WTC11 (cell line): ENCODE measurements at regions not wholly inside any gene's neighbourhood (a gene's known extent, or its start where the extent isn't known, plus 50 kb on each side); places are given as distances from the start of the nearest gene placed in this dataset.

Source experiments
- ATAC-seq: fragments of 200-7000 bp; cut with Tn5 transposase; 2 replicates; pipeline ENCODE4 v1.10.0; 2021; ENCODE audit warnings: mild to moderate bottlenecking, moderate library complexity
- CTCF ChIA-PET: fragments of 300-600 bp; sonication (Branson Sonifier 250); formaldehyde crosslinking; loops from one replicate; lab custom pipeline; 2021; ENCODE audit warnings: antibody characterized with exemption; lab: Charles Lee
- POLR2A ChIA-PET: fragments of 350-600 bp; sonication (Branson Sonifier 250); formaldehyde crosslinking; loops from one replicate; lab custom pipeline; 2021; ENCODE audit warnings: antibody characterized with exemption; lab: Charles Lee
- DNase-seq: peaks from one replicate; pipeline ENCODE4 v3.0.0; 2021; ENCODE audit warnings: low spot score
- H3K27ac Mint-ChIP-seq: 2 replicates; pipeline ENCODE4 v1.8.0; 2021; ENCODE audit warnings: mixed read lengths
- H3K27me3 Mint-ChIP-seq: 2 replicates; pipeline ENCODE4 v1.8.0; 2021; ENCODE audit warnings: low read depth, mild to moderate bottlenecking, moderate library complexity, mixed read lengths
- H3K36me3 Mint-ChIP-seq: 2 replicates; pipeline ENCODE4 v1.8.0; 2021; ENCODE audit warnings: mixed read lengths
- H3K4me1 Mint-ChIP-seq: 2 replicates; pipeline ENCODE4 v1.8.0; 2022; ENCODE audit warnings: mixed read lengths
- H3K4me3 Mint-ChIP-seq: 2 replicates; pipeline ENCODE4 v1.8.0; 2021; ENCODE audit warnings: mild to moderate bottlenecking, moderate library complexity, mixed read lengths
- H3K9me3 Mint-ChIP-seq: 2 replicates; pipeline ENCODE4 v1.8.0; 2021; ENCODE audit warnings: mixed read lengths
- ESRRA ChIP-seq: sonication (generic); formaldehyde crosslinking; IDR thresholded peaks from 2 replicates; pipeline ENCODE4 v1.8.1; 2022; ENCODE audit warnings: mild to moderate bottlenecking, missing genetic modification reagents, borderline replicate concordance
- KAT7 ChIP-seq: sonication (generic); formaldehyde crosslinking; IDR thresholded peaks from 2 replicates; pipeline ENCODE4 v1.8.1; 2023; ENCODE audit warnings: missing genetic modification reagents, mild to moderate bottlenecking, borderline replicate concordance
- MXD4 ChIP-seq: fragments of 250-450 bp; sonication (Bioruptor Pico); IDR thresholded peaks from 2 replicates; pipeline ENCODE4 v1.8.0; 2021; ENCODE audit warnings: mild to moderate bottlenecking, moderate library complexity, borderline replicate concordance
- RELA ChIP-seq: sonication (generic); formaldehyde crosslinking; IDR thresholded peaks from 2 replicates; pipeline ENCODE4 v1.8.1; 2022; ENCODE audit warnings: missing genetic modification reagents, mild to moderate bottlenecking, borderline replicate concordance
- RORB ChIP-seq: fragments of 250-450 bp; sonication (Bioruptor Pico); IDR thresholded peaks from 2 replicates; pipeline ENCODE4 v1.9.0; 2021; ENCODE audit warnings: mild to moderate bottlenecking
- TP53 ChIP-seq: sonication (generic); formaldehyde crosslinking; IDR thresholded peaks from 2 replicates; pipeline ENCODE4 v1.8.1; 2023; ENCODE audit warnings: mild to moderate bottlenecking, missing genetic modification reagents
- ZNF423 ChIP-seq: fragments of 250-450 bp; sonication (Bioruptor Pico); IDR thresholded peaks from 2 replicates; pipeline ENCODE4 v2.1.2; 2022; ENCODE audit warnings: mild to moderate bottlenecking, moderate library complexity
- TF ChIP-seq, protein P1 (sequence below): sonication (generic); formaldehyde crosslinking; IDR thresholded peaks from 2 replicates; pipeline ENCODE4 v1.8.1; 2022; ENCODE audit warnings: low read depth, missing genetic modification reagents, borderline replicate concordance
- TF ChIP-seq, protein P2 (sequence below): sonication (generic); formaldehyde crosslinking; IDR thresholded peaks from 2 replicates; pipeline ENCODE4 v1.8.0; 2022; ENCODE audit warnings: mild to moderate bottlenecking, missing genetic modification reagents
- TF ChIP-seq, protein P3 (sequence below): sonication (generic); formaldehyde crosslinking; IDR thresholded peaks from 2 replicates; pipeline ENCODE4 v1.8.1; 2023; ENCODE audit warnings: mild to moderate bottlenecking, missing genetic modification reagents, borderline replicate concordance
- TF ChIP-seq, protein P4 (sequence below): sonication (generic); formaldehyde crosslinking; IDR thresholded peaks from 2 replicates; pipeline ENCODE4 v1.8.1; 2023; ENCODE audit warnings: mild to moderate bottlenecking, missing genetic modification reagents
- TF ChIP-seq, protein P5 (sequence below): sonication (generic); formaldehyde crosslinking; IDR thresholded peaks from 2 replicates; pipeline ENCODE4 v1.8.1; 2022; ENCODE audit warnings: mild to moderate bottlenecking, missing genetic modification reagents, moderate library complexity, borderline replicate concordance
- TF ChIP-seq, protein P6 (sequence below): fragments of 250-450 bp; sonication (Bioruptor Pico); IDR thresholded peaks from 2 replicates; pipeline ENCODE4 v1.8.0; 2021; ENCODE audit warnings: mild to moderate bottlenecking

DNA sequence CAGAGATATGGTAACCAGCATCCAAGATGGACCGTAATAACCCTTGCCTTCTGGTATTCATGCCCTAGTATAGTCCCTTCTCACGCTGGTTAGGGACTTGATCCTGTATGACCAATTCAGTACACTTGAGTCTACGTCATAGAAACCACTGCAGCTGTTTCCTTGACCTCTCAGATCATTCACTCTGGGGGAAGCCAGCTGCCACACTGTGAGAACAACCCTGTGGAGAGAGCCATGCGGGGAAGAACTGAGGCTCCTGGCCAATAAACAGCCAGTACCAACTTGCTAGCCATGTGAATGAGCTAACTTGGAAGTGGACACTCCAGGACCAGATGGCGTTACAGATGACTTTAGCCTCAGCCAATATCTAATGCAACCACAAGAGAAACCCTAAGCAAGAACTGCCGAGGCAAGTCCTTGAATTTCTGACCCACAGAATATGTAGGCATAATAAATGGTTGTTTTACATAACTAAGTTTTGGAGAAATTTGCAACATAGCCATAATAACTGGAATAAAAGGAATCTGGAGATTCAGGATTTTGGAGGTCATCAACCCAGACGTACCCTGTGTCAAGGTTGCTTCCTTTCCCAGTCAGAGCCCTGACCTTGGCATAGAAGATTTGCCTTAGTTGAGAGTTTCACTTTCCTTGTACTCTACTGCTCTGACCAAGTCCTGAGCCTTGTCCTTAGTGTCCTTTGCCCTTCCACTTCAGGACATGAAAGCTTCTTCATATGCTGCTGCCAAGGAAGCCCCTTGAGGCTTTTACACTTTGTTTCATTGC lies 87.3 kb upstream of the ZNF81 start (continued):
- TF ChIP-seq ZNF423 (no peak), RELA (CRISPR knock-in tag) (no peak)
- TF ChIP-seq, protein P1, sequence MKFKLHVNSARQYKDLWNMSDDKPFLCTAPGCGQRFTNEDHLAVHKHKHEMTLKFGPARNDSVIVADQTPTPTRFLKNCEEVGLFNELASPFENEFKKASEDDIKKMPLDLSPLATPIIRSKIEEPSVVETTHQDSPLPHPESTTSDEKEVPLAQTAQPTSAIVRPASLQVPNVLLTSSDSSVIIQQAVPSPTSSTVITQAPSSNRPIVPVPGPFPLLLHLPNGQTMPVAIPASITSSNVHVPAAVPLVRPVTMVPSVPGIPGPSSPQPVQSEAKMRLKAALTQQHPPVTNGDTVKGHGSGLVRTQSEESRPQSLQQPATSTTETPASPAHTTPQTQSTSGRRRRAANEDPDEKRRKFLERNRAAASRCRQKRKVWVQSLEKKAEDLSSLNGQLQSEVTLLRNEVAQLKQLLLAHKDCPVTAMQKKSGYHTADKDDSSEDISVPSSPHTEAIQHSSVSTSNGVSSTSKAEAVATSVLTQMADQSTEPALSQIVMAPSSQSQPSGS (CRISPR knock-in tag): no peak
- TF ChIP-seq, protein P2, sequence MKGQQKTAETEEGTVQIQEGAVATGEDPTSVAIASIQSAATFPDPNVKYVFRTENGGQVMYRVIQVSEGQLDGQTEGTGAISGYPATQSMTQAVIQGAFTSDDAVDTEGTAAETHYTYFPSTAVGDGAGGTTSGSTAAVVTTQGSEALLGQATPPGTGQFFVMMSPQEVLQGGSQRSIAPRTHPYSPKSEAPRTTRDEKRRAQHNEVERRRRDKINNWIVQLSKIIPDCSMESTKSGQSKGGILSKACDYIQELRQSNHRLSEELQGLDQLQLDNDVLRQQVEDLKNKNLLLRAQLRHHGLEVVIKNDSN (CRISPR knock-in tag): no peak
- TF ChIP-seq, protein P3, sequence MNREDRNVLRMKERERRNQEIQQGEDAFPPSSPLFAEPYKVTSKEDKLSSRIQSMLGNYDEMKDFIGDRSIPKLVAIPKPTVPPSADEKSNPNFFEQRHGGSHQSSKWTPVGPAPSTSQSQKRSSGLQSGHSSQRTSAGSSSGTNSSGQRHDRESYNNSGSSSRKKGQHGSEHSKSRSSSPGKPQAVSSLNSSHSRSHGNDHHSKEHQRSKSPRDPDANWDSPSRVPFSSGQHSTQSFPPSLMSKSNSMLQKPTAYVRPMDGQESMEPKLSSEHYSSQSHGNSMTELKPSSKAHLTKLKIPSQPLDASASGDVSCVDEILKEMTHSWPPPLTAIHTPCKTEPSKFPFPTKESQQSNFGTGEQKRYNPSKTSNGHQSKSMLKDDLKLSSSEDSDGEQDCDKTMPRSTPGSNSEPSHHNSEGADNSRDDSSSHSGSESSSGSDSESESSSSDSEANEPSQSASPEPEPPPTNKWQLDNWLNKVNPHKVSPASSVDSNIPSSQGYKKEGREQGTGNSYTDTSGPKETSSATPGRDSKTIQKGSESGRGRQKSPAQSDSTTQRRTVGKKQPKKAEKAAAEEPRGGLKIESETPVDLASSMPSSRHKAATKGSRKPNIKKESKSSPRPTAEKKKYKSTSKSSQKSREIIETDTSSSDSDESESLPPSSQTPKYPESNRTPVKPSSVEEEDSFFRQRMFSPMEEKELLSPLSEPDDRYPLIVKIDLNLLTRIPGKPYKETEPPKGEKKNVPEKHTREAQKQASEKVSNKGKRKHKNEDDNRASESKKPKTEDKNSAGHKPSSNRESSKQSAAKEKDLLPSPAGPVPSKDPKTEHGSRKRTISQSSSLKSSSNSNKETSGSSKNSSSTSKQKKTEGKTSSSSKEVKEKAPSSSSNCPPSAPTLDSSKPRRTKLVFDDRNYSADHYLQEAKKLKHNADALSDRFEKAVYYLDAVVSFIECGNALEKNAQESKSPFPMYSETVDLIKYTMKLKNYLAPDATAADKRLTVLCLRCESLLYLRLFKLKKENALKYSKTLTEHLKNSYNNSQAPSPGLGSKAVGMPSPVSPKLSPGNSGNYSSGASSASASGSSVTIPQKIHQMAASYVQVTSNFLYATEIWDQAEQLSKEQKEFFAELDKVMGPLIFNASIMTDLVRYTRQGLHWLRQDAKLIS: no peak
- TF ChIP-seq, all 79 proteins: peak for 0

DNA sequence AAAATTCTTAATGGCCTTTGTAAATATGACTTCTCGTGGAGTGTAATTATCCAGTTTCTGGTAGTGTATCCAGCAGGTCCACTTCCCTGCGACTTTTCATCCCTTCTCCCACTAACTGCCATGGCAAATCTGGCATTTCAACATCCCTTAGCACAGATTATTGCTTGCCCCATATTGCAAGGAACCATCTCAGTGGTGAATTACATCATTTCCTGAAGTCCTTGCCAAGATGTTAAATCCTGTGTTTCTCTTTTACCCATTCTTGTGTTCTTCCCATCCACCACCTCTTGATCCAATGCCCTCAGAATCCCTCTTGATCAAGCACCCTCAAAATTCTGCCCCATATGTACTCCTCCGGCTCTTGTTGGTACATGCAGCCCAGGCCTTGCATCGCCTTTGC lies 88.1 kb upstream of the ZNF81 start:
- no peaks in the 10 kb centered on the region; the same call in 1 of the 2 replicates for H3K27me3 Mint-ChIP-seq
- ChIA-PET CTCF (no interaction called here), POLR2A (no interaction called here)
- H3K36me3 Mint-ChIP-seq: no peaks in the 10 kb centered on the region
- H3K27ac Mint-ChIP-seq: no peak overlapping the region
- no peak overlapping the region for H3K4me3 Mint-ChIP-seq
- H3K4me1 Mint-ChIP-seq: peaks cover 3% of the 10 kb centered on the region; the same call in 1 of the 2 replicates
- H3K9me3 Mint-ChIP-seq: no peaks in the 10 kb centered on the region
- no peak for ATAC-seq
- DNase-seq: no peak
- TF ChIP-seq RORB: no peak
- TF ChIP-seq, protein P4, sequence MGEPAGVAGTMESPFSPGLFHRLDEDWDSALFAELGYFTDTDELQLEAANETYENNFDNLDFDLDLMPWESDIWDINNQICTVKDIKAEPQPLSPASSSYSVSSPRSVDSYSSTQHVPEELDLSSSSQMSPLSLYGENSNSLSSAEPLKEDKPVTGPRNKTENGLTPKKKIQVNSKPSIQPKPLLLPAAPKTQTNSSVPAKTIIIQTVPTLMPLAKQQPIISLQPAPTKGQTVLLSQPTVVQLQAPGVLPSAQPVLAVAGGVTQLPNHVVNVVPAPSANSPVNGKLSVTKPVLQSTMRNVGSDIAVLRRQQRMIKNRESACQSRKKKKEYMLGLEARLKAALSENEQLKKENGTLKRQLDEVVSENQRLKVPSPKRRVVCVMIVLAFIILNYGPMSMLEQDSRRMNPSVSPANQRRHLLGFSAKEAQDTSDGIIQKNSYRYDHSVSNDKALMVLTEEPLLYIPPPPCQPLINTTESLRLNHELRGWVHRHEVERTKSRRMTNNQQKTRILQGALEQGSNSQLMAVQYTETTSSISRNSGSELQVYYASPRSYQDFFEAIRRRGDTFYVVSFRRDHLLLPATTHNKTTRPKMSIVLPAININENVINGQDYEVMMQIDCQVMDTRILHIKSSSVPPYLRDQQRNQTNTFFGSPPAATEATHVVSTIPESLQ (CRISPR knock-in tag): no peak
- TF ChIP-seq KAT7 (CRISPR knock-in tag): no peak
- TF ChIP-seq, protein P5, sequence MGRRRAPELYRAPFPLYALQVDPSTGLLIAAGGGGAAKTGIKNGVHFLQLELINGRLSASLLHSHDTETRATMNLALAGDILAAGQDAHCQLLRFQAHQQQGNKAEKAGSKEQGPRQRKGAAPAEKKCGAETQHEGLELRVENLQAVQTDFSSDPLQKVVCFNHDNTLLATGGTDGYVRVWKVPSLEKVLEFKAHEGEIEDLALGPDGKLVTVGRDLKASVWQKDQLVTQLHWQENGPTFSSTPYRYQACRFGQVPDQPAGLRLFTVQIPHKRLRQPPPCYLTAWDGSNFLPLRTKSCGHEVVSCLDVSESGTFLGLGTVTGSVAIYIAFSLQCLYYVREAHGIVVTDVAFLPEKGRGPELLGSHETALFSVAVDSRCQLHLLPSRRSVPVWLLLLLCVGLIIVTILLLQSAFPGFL (CRISPR knock-in tag): no peak
- TF ChIP-seq MXD4 (CRISPR knock-in tag): no peak
- TF ChIP-seq, protein P6, sequence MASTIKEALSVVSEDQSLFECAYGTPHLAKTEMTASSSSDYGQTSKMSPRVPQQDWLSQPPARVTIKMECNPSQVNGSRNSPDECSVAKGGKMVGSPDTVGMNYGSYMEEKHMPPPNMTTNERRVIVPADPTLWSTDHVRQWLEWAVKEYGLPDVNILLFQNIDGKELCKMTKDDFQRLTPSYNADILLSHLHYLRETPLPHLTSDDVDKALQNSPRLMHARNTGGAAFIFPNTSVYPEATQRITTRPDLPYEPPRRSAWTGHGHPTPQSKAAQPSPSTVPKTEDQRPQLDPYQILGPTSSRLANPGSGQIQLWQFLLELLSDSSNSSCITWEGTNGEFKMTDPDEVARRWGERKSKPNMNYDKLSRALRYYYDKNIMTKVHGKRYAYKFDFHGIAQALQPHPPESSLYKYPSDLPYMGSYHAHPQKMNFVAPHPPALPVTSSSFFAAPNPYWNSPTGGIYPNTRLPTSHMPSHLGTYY (CRISPR knock-in tag): no peak
- no peak for TF ChIP-seq ESRRA (CRISPR knock-in tag)
- no peak for TF ChIP-seq TP53
